ENCODE measurements at regions not wholly inside any gene's neighbourhood (a gene's known extent, or its start where the extent isn't known, plus 50 kb on each side); places are given as distances from the start of the nearest gene placed in this dataset.

GRCh38 chr3:5423076-5423475, 235.6 kb downstream of the EDEM1 start:
- DNase-seq: peak in 1 of 5 donors; percentile 18
- no peaks in the 10 kb centered on the region for H3K36me3 ChIP-seq (ENCODE audit: control insufficient read depth in 2 of 3, insufficient read depth in 3 of 3, low read length in 3 of 3)
- H3K9ac ChIP-seq (ENCODE audit: low read length in 3 of 3): no peak overlapping the region
- H3K9me3 ChIP-seq (ENCODE audit: control insufficient read depth in 2 of 3, insufficient read depth in 1 of 3, low read length in 3 of 3): no peaks in the 10 kb centered on the region
- no peak for TF ChIP-seq CTCF (IDR thresholded peaks at IDR 0.05; ENCODE audit: borderline replicate concordance, extremely low read depth, insufficient read depth)
- FAIRE-seq: no peak
- H3K4me3 ChIP-seq (ENCODE audit: low read length in 3 of 3): no peak overlapping the region
- no peak overlapping the region for H3K27ac ChIP-seq (ENCODE audit: low read depth in 2 of 2, low read length in 2 of 2)
- peaks cover 0 to 6% (median 0%) of the 10 kb centered on the region in 3 donors for H3K4me1 ChIP-seq (ENCODE audit: control insufficient read depth in 2 of 3, insufficient read depth in 2 of 3, low read depth in 1 of 3, low read length in 3 of 3)
- intact Hi-C loops (cut with DNase I): no loop called here
- H3K27me3 ChIP-seq (ENCODE audit: control insufficient read depth, insufficient read depth, low read length): no peaks in the 10 kb centered on the region

GRCh38 chr3:5423523-5423922, 236.0 kb downstream of the EDEM1 start:
- no peaks in the 10 kb centered on the region for H3K9me3 ChIP-seq (ENCODE audit: control insufficient read depth in 2 of 3, insufficient read depth in 1 of 3, low read length in 3 of 3)
- no peak for TF ChIP-seq CTCF (IDR thresholded peaks at IDR 0.05; ENCODE audit: borderline replicate concordance, extremely low read depth, insufficient read depth)
- H3K36me3 ChIP-seq (ENCODE audit: control insufficient read depth in 2 of 3, insufficient read depth in 3 of 3, low read length in 3 of 3): no peaks in the 10 kb centered on the region
- intact Hi-C loops (cut with DNase I): no loop called here
- H3K27ac ChIP-seq (ENCODE audit: low read depth in 2 of 2, low read length in 2 of 2): no peak overlapping the region
- FAIRE-seq (no peak), DNase-seq (no peak)
- no peak overlapping the region for H3K4me3 ChIP-seq (ENCODE audit: low read length in 3 of 3)
- peaks cover 0 to 6% (median 0%) of the 10 kb centered on the region in 3 donors for H3K4me1 ChIP-seq (ENCODE audit: control insufficient read depth in 2 of 3, insufficient read depth in 2 of 3, low read depth in 1 of 3, low read length in 3 of 3)
- no peaks in the 10 kb centered on the region for H3K27me3 ChIP-seq (ENCODE audit: control insufficient read depth, insufficient read depth, low read length)
- H3K9ac ChIP-seq (ENCODE audit: low read length in 3 of 3): no peak overlapping the region

- H3K27me3 ChIP-seq (ENCODE audit: control insufficient read depth, insufficient read depth, low read length): no peaks in the 10 kb centered on the region
- intact Hi-C loops (cut with DNase I): no loop called here
- DNase-seq: no peak
These were observed 237.9 kb downstream of the EDEM1 start for GRCh38 chr3:5425371-5425770.

More at GRCh38 chr3:5425371-5425770, 237.9 kb downstream of the EDEM1 start:
- Histone ChIP-seq H3K4me1 (ENCODE audit: control insufficient read depth in 2 of 3, insufficient read depth in 2 of 3, low read depth in 1 of 3, low read length in 3 of 3) (peaks cover 0 to 6% (median 0%) of the 10 kb centered on the region in 3 donors), H3K9ac (ENCODE audit: low read length in 3 of 3) (no peak overlapping the region), H3K4me3 (ENCODE audit: low read length in 3 of 3) (no peak overlapping the region), H3K27ac (ENCODE audit: low read depth in 2 of 2, low read length in 2 of 2) (no peak overlapping the region), H3K36me3 (ENCODE audit: control insufficient read depth in 2 of 3, insufficient read depth in 3 of 3, low read length in 3 of 3) (no peaks in the 10 kb centered on the region), H3K9me3 (ENCODE audit: control insufficient read depth in 2 of 3, insufficient read depth in 1 of 3, low read length in 3 of 3) (no peaks in the 10 kb centered on the region)
- no peak for FAIRE-seq
- no peak for TF ChIP-seq CTCF (IDR thresholded peaks at IDR 0.05; ENCODE audit: borderline replicate concordance, extremely low read depth, insufficient read depth)

All from kidney (tissue), 13 donors.